Activated CD8-positive, alpha-beta memory T cell treated with anti-CD3 and anti-CD28 coated beads, Interleukin-2, amount 50 U/mL, for 48 hours (primary cell): ENCODE measurements at regions not wholly inside any gene's neighbourhood (a gene's known extent, or its start where the extent isn't known, plus 50 kb on each side); places are given as distances from the start of the nearest gene placed in this dataset.

Source experiments
- DNase-seq: peaks from one replicate; pipeline ENCODE4 v3.0.0-alpha.2; 2020

- no peak for DNase-seq
Measured at GRCh38 chrX:110408949-110409588, 50.4 kb downstream of the RTL9 start.

GRCh38 chrX:110409925-110410324 is 51.3 kb downstream of the RTL9 start:
- no peak for DNase-seq

DNA sequence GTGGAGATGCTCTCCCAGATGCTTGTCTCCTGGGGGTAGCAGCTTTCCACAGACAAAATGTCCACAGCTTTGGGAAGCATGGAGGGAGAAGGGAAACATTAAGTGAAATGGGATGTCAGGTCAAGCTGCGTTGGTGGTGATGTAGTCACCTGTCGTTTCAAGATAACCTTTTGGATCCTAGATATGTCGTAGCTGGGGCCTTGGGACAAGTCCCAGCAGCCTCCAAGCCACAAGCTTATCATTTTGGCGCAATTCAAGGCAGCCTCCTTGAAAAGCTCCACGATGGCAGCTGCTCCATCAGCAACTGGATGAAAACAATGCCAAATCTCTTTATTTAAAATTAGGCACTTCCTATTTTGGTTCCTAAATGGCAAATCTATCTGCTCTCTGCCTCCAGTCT is 52.0 kb downstream of the RTL9 start:
- DNase-seq: no peak

- DNase-seq: peak; percentile 82
Measured at GRCh38 chrX:110412971-110413726, 54.5 kb downstream of the RTL9 start.

GRCh38 chrX:110413727-110414124 is 55.1 kb downstream of the RTL9 start:
- DNase-seq: no peak

GRCh38 chrX:110414273-110414672 is 55.6 kb downstream of the RTL9 start:
- no peak for DNase-seq

- DNase-seq: no peak
Measured at GRCh38 chrX:110414679-110415439, 56.2 kb downstream of the RTL9 start.

GRCh38 chrX:110415440-110416170 is 57.0 kb downstream of the RTL9 start:
- DNase-seq: no peak

DNA sequence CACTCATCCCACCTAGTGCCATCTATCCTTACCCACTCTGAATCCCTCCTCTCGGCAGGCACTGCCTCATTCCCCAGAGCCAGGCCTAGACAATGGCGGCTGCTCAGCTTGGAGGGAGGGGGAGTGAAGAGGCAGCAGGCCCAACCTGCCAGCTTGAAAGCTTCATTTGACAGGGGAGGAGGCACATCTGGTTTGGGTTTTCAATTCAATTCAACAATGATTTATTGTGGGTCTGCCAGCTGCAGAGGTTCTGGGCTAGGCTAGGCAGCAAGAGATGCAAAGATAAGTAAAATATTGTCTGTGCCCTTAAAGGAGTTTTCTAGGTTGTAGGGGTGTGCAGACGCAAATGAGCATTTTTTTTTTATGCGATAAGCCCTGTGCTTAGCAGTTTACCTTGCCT is 58.5 kb downstream of the RTL9 start:
- DNase-seq: no peak

- DNase-seq: no peak
Measured at GRCh38 chrX:110418316-110419235, 59.9 kb downstream of the RTL9 start.

DNA sequence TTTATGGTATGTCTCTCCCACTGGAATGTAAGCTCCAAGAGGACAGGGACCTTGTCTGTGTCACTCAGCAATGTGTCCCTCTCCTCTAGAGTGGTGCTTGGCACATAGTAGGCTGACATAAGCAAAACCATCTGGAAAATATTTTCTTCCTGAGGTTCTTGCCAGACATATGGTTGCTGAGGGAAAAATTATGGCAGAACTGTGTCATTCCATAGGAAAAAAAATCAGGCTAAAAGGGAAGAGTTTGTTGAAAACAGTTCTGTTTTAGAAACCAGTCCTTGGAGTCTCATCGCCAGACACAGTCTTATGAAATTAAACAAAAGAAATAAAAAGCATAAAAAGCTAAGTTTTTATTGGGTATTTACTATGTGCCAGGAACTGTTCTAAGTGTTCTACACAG is 60.9 kb downstream of the RTL9 start:
- no peak for DNase-seq

DNA sequence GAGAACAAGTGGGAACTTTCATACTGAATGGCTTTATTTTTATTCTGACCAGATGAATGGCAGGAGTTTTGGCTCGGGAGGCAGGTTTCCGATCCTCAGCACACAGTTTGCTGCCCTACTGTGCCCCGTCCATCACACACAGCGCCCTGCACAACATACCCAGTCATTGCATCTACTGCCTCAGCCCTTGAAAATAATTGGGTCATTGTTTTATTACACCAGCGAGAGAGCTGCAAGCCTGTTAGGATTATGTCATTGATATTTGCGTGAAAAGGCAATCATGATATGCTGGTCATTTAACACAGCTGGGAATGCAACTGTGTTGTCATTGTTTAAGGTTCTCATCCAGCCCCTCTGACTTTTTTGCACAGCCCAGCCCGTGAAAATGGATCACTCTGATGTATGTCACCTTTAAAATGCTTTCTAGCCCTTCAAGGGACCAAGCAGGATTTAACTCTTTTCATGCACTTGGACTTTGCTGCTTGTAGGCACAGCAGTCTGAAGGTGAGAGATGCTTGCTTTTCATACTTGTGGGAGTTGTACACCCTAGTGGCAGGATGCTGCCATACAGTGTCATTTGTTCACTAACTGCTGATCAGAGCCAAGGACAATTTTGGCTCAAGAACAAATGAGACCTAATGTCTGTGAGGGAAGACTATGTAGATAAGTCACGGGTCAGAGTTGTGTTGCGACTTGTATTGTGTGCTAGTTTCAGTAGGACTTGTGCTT is 62.3 kb downstream of the RTL9 start:
- DNase-seq: no peak

DNA sequence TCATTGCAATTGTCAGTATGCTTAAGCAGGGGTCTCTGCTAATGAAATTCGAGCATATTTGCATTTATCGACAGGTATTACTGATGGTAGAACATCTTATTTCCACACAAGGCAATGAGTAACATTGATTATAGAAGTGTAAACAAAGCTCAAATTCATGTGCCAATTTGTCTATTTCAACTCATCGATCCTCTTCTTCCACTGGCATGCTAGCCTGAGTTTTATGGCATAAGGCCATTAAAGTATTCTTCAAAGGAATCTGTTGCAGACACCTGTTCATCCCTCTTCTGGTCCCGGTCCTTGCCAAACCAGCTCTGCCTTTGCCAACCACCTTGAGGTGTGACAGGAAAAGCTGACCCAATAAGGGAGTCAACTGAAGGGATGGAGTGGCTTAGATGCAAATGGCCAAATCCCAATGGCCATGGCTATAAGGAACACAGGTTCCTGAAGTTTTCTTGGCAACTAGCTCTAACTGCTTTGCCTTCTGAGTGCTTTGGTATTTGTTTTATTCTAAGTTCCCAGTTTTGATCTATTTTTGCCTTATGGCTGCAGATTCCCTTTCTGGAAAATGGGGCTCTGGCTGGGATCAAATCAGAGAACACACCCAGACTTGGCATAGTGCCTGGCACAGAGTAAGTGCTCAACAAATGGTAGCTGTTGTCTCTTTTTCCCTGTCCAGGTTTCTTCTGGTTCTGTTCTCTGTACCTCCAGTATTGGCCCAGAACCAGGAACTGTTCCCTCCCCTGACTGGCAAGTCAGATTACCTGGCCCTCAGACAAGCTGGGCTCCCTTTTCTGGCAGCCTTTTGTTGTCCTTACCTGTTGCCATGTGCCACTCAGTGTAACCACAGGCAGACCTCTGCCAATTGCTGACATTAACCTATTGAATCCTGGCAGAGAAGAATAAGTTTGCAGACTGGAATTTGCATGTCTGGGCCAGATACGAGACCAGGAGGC is 63.1 kb downstream of the RTL9 start:
- no peak for DNase-seq

- DNase-seq: no peak
Measured at GRCh38 chrX:110425222-110426154, 66.8 kb downstream of the RTL9 start.

- no peak for DNase-seq
Measured at GRCh38 chrX:110426155-110426504, 67.5 kb downstream of the RTL9 start.

GRCh38 chrX:110427076-110427475 is 68.4 kb downstream of the RTL9 start:
- DNase-seq: no peak

- no peak for DNase-seq
Measured at GRCh38 chrX:110428144-110428543, 69.5 kb downstream of the RTL9 start.

DNA sequence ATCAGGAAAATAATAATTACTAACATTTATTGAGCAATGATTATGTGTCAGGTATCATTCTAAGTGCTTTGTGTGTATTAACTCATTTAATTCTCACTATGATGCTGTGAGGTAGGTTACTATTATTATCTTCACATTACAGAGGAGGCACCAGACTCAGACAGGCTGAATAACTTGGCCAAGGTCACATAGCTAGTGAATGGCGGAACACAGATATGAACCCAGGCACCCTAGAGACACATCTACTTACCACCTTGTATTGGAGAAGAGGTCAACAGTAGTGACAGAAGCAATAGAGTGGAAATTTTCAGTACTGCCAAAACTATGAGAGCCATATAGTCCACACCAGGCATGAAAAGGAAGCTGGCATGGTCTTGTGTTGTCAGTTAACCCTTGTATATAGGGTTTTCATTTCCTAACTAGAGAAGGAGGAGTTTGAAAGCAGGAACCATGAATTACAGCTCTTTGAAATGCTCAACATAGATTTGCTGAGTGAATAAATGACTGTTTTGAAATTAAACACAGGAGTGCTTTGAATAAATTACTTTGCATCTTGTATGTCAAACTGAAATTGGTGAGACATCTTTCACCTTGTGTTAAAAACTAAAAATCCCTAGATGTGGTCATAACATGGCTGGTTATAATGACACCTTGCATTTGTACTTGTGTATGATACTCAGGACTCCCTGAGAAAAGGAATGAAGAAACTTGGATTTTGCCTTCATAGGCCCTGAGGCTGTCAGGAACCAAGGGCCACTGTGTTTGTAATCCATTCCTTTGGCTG is 71.8 kb downstream of the RTL9 start:
- DNase-seq: no peak
